Fibroblast of skin of left quadriceps (primary cell): ENCODE measurements at regions not wholly inside any gene's neighbourhood (a gene's known extent, or its start where the extent isn't known, plus 50 kb on each side); places are given as distances from the start of the nearest gene placed in this dataset.
"Not testable (repeated sequence)": the region's sequence is repeated elsewhere in the genome, so short reads cannot be mapped to it uniquely, and the experiment has no call there.

ENCODE experiments used
- DNase-seq, 2 experiments: peaks; one replicate each; pipeline ENCODE4 v3.0.0-alpha.2; 2013; ENCODE audit warnings: low read depth in 2 of 2

DNA sequence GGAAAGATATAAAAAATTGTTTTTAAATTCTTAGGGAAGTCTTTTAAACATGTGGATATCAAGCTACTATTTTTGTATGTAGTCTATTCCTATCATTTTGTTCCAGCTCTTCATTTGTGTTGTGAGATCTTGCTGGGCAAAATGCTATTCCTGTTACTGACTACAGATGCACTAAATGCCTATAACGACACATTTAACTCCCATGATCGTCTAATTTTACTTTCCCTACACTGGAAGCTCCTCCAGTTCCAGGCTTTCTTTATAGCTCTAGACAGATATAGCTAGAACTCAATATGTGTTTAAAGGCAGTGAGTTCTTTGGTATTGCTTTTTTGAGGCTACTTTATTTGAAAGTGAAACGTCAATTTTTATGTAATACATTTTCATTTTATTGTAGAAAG, 971.5 kb upstream of the CITED2 start:
- DNase-seq: no peak

GRCh38 chr6:140344142-140344913, 969.9 kb upstream of the CITED2 start:
- DNase-seq: peak; percentile 35 to 44

DNA sequence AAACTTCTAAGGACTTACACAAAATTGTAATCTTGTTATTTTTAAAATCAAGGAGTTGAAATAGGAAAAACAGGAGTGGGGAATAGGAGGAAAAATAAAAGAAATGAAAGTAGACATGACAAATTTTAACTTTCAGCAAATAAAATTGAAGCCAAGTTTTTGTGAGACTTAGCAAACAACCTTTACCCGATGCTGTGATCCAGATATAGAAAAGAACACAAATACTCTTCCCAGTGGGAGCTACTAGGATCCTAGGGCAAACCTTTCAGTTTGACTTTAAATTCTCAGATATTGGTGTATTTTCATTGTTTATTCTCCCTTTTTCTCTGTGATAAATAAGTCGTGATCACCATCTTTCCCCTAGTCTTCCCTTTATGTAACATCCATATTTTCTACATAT, 968.7 kb upstream of the CITED2 start:
- no peak for DNase-seq

DNA sequence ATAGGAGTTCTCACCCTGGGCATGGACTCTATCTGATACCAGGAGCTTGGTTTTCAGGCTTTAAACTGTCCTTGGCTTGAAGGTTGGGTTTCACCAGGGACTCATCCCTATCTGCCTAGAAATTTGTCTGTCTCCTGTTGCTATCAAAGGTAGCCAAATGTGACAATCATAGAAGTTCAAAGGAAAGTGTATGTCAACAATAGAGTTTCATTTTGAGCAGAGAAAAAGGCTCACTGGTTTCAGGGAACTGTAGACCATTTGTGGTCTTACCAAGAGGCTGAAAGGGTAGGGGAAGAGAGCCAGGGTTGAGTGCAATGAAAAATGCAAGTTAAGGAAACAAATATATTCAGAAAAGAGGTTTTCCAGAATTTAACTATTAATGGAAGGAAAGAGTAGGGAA, 966.8 kb upstream of the CITED2 start:
- DNase-seq: no peak

GRCh38 chr6:140340795-140341194, 966.3 kb upstream of the CITED2 start:
- no peak for DNase-seq

GRCh38 chr6:140339084-140339483, 964.6 kb upstream of the CITED2 start:
- not testable (repeated sequence) for DNase-seq

GRCh38 chr6:140321891-140322290, 947.4 kb upstream of the CITED2 start:
- no peak for DNase-seq

DNA sequence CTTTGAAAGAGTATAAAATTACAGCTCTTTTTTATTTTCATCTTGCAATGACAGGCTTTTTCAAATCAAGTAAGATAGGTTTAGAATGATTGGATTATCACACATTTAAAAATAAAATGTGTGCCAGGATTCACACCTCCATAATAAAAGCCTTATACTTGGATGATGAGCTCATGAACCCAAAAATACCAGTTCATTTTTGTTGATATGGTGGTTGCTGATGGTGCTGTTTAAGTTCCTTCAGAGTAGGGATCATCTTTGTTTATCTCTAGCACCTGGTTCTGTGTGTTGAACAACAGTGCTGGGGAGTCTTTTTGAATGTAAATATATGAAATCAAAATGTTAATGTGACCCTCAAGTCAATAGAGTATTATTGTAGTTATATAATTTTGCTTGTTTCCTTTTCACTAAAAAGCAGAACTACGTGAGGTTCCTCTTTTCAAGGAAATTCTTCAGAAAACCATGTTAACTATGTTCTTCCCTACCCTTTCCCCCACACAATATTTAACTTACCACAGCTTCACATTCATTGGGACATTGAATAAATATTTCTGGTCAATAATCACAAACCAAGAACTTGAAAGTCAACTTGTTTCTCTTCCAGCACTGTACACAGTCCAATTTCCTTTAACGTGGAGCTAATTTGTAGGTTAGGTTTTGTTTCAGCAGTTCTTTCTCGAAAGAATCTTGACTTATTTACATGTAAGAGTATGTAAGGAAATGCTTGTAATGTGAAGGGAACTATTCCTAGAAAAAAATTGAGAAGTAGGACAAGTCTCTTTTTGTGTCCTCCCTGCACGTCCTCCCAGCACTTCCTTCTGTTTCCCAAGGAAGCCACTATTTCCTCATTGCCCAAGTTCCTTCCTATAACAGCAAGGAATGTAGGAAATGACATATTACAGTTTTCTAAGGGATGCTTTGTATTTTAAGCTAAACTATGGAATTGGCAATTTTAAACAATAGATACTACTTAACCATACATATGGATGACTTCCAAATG, 945.9 kb upstream of the CITED2 start:
- DNase-seq: no peak

DNA sequence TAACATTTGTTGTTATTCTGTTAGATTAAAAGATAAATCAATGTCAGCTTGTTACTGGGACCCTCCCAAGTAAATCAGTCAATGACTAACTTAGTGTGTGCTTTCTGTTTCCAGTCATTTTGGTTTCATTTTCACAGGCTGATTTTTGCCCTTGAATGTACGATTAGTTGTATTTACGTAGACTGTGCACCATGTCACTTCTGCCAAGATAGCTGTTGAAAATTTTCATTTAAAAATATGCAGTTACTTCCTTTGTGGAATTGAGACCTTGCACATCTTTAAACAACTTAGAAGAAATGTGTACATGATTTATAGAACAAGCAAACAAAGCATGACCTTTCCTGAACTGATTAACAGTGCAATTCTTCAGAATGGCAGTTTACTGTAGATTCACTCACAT, 944.8 kb upstream of the CITED2 start:
- DNase-seq: peak; percentile 11 to 20

DNA sequence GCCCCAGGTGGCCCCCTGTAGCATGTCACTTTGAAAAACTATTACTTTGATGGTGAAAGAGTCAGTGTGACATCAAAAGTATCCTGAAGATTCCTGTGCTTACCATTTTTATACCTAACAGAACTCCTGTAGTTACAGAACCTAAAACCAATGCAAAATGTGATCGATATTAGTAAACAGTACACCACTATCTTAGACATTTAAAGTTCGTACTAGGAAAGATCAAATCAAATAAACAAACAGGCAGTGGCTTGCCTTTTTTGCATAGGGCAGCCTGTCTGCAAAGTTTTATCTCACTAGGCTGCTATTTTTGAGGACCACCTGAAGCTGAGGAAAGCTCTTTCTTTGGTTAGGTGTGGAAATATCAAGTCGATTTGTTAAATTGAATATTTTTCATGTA, 944.0 kb upstream of the CITED2 start:
- no peak for DNase-seq

DNA sequence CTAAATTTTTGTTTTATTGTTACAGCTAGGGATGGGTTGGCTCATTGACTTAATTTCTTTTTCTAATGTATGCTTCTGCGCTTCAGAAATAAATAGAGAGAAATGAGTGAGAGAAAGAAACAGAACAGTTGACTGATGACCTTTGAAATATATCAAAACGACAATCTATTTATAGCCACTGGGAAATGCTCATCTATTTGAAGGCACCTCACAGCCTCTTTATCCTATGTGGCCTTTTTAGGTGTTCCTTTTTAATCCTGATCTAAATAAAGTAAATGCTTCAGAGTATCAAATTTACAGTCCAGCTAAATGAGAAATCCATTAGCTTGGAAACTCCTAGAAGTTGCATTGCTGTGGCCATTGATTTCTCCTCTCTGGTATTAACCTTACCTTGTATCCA, 943.5 kb upstream of the CITED2 start:
- no peak for DNase-seq

DNA sequence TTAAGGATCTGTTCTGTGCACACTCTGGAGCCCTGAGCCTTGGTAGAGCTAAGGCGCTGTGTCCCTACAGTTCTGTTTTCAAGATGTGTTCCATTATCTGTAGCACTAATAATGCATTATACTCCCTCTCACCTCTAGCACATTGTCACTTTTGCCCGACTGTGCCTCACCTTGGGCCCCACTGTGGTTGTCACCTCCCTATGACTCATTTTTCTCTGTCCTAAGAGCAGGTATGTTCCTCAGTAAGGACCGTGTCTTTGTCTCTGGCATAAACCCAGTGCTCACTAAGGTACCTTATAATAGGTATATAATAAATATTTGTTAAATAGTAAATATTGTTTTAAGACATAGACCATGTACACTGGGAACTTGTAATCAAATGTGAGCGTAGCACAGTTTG, 942.5 kb upstream of the CITED2 start:
- no peak for DNase-seq

- DNase-seq: no peak
Observed at GRCh38 chr6:140314682-140315081, 940.2 kb upstream of the CITED2 start.

DNA sequence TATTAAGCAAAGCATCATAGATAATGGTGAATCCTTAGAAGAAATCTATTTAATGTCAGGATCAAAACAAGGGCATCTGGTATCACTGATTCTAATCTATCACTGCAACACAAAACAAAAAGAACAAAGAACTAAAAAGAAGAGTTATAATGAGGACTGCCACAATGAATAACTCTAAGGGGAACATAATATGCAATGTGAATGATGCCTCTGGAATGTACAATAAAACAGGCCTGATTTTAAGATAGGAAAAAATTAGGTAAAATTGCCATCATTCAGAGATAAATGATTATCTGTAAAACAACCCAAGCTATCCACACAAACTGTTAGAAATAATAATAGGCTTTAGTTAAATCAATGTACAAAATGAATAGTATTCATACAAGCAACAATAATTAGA, 936.7 kb upstream of the CITED2 start:
- DNase-seq: no peak

DNA sequence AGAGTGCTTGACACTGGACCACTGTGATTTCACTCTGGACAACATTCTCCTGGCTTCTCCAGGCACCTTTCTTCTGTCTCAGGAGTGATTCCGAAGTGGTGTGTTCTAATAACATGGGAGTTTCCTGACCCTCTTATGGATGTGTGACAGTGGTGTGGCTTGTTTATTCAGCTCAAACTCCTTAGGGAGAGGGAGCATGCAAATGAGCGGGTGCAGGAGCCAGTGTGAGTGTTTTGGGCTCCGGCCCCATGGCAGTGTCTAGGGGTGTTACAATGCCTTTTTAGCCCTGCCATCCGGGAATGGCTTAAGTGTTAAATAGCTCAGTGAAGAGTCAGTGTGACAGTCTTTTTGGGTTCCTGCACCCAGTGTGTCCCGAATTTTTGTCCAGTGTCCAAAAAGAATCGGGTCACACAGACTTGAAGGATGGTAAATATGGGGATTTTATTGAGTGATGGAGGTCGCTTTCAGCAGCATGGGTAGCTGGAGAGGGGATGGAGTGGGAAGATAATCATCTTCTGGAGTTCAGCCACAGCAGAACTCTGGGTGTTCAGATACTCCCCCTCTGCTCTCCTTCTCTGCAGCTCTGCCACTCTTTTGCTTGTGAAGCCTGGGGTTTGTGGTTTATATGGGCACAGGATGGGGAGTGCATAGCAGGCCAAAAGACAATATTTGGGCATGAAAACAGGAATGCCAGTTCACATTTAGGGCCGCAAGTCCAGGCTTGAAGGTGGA, 928.9 kb upstream of the CITED2 start:
- DNase-seq: no peak

GRCh38 chr6:140300331-140300730, 925.9 kb upstream of the CITED2 start:
- DNase-seq: no peak

DNA sequence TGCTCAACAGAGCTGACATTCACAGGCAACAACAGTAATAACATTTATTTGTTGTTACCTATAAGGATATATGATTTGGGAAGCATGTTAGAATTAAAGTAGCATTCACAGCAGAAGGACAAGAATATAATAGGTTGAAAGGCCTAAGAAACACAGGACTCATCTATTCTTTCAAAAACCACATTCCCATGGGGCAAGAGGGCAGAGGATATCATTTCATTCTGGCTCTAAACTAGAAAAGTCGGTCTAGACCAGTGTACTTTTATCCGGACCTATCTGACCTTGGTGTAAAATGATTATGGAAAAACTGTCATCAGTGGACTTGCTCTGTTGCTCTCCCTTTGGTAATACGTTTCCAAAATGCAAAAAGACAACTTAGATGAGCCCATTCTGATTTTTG, 914.7 kb upstream of the CITED2 start:
- no peak for DNase-seq

DNA sequence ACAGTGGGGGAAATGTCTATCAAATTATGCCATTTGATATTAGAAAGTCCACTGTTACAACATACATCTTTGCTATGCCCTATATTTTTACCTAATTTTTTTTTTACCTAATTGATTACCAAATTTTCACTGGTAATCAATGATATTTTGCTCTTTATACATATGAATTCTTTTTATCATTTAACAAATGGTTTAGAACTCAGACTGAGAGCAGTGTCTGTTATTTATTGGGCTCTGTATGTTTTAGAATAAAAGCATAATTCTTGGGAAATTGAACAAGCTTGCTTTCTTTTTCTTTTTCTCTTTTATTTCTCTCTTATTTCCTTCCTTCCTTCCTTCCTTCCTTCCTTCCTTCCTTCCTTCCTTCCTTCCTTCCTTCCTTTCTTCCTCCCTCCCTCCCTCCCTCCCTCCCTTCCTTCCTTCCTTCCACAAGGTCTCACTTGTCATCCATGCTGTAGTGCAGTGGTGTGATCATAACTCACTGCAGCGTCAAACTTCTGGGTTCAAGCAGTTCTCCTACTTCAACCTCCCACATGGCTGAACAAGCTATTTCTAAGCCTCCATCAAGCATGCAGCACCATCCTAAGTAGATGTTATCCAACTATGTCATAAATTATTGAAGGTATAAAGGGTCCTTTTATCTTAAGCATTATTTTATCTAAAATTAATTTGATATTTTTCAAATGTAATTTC, 911.7 kb upstream of the CITED2 start:
- DNase-seq: no peak

- no peak for DNase-seq
Observed at GRCh38 chr6:140285471-140285870, 911.0 kb upstream of the CITED2 start.

DNA sequence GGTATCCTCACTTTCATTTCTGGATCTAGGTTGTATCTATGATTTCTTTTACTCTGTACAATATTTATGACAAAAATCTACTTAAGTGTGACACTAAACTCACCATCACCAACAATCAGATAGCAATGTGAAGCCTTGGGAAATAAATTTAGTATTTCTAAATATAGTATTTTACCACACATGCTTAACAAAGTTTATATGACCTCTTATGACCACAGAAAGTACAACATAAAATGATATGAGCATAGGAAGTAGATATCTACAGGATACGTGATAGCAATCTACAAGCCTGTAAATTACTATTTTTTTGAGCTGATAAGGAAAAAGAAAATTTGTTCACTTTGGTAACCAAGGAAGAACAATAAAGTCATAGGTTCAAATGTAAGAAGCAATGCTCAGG, 910.4 kb upstream of the CITED2 start:
- no peak for DNase-seq

DNA sequence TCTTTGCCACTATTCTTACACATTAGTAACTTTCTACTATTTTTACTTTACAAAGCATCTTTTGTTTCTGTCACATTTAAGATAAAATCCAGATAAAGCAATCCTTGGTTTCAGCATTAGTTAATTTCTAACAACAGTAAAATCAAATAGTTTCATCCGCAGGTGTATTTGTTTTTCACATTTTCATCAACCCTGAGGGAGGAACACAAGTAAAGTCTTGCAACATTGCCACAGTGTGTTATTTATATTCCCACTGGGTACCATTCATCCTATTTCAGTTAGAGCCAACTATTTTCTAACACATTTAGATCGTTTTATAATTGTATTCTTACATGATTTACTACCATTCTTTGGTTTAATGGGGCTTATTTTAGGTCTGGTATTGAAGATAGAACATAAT, 908.7 kb upstream of the CITED2 start:
- no peak for DNase-seq

GRCh38 chr6:140281767-140282166, 907.3 kb upstream of the CITED2 start:
- no peak for DNase-seq
